GM23248 (cell line): ENCODE measurements at regions not wholly inside any gene's neighbourhood (a gene's known extent, or its start where the extent isn't known, plus 50 kb on each side); places are given as distances from the start of the nearest gene placed in this dataset.

Experiments used
- EZH2 ChIP-seq: fragments of 200-600 bp; sonication (generic); IDR thresholded peaks from 2 replicates; pipeline ENCODE4 v1.6.1; 2018; ENCODE audit warnings: antibody characterized with exemption, mild to moderate bottlenecking; ENCODE audit not compliant: insufficient read depth, poor library complexity, severe bottlenecking
- EZH2phosphoT487 ChIP-seq: fragments of 200-600 bp; sonication (generic); IDR thresholded peaks from 2 replicates; pipeline ENCODE4 v1.6.1; 2018; ENCODE audit warnings: antibody characterized with exemption, moderate library complexity, mild to moderate bottlenecking, low read depth; ENCODE audit not compliant: insufficient read depth

DNA sequence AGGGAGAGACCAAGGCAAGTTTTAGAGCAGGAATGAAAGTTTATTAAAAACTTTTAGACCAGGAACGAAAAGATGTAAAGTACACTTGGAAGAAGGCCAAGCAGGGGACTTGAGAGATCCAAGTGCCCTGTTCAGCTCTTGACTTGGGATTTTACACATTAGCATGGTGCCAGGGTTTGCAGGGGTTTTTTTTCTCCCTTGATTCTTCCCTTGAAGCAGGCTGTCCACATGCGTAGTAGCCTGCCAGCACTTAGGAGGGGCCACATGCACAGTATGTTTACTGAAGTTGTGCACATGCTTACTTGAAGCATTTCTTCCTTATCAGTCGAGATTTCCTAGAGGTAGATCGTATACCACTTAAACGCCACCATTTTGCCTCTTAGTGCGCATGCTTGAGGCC, 277.5 kb upstream of the AGTR1 start:
- TF ChIP-seq EZH2: no peak
- no peak for TF ChIP-seq EZH2phosphoT487
